ENCODE measurements at regions not wholly inside any gene's neighbourhood (a gene's known extent, or its start where the extent isn't known, plus 50 kb on each side); places are given as distances from the start of the nearest gene placed in this dataset.

DNA sequence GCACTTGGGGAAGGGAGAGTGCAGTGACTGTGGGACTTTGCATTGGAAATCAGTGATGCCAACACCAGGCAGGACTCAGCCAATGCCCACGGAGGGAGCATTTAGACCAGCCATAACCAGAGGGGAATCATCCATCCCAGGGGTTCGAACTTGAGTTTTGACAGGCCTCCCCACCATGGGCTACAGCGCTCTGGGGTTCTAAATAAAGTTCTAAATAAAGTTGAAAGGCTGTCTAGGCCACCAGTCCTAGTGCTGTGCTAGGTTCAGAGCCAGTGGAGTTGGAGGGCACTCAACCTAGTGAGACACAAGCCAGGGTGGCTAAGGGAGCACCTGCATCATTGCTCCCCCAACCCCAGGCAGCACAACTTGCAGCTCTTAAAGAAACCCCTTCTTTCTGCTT, 82.0 kb upstream of the SLC38A4 start:
- TF ChIP-seq, protein P1, sequence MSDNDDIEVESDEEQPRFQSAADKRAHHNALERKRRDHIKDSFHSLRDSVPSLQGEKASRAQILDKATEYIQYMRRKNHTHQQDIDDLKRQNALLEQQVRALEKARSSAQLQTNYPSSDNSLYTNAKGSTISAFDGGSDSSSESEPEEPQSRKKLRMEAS (IDR thresholded peaks at IDR 0.05; ENCODE audit: low read depth, low read length), result no peak
- TF ChIP-seq, protein P2, sequence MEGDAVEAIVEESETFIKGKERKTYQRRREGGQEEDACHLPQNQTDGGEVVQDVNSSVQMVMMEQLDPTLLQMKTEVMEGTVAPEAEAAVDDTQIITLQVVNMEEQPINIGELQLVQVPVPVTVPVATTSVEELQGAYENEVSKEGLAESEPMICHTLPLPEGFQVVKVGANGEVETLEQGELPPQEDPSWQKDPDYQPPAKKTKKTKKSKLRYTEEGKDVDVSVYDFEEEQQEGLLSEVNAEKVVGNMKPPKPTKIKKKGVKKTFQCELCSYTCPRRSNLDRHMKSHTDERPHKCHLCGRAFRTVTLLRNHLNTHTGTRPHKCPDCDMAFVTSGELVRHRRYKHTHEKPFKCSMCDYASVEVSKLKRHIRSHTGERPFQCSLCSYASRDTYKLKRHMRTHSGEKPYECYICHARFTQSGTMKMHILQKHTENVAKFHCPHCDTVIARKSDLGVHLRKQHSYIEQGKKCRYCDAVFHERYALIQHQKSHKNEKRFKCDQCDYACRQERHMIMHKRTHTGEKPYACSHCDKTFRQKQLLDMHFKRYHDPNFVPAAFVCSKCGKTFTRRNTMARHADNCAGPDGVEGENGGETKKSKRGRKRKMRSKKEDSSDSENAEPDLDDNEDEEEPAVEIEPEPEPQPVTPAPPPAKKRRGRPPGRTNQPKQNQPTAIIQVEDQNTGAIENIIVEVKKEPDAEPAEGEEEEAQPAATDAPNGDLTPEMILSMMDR (IDR thresholded peaks at IDR 0.05; ENCODE audit: low read depth, low read length), result no peak
- TF ChIP-seq POLR2A (IDR thresholded peaks at IDR 0.05; ENCODE audit: extremely low read depth, insufficient read length) (no peak), MYC (IDR thresholded peaks at IDR 0.05; ENCODE audit: low read depth, low read length) (no peak)

Measured in NB4 (cell line).